HEK293 (cell line): ENCODE measurements at regions not wholly inside any gene's neighbourhood (a gene's known extent, or its start where the extent isn't known, plus 50 kb on each side); places are given as distances from the start of the nearest gene placed in this dataset.

Experiments used
- CTCF ChIA-PET: fragments of 350-600 bp; formaldehyde crosslinking; extraction: SDS; loops from one replicate; lab custom pipeline; 2021; ENCODE audit warnings: antibody characterized with exemption; lab: Yijun Ruan, JAX
- POLR2A ChIA-PET: fragments of 300-600 bp; formaldehyde crosslinking; extraction: SDS; loops from one replicate; lab custom pipeline; 2020; ENCODE audit warnings: antibody characterized with exemption, inconsistent platforms; lab: Yijun Ruan, JAX
- H3K27ac ChIP-seq: fragments of 200-500 bp; sonication (Bioruptor generic); 2 replicates; pipeline ENCODE4 v1.5.1; 2014; ENCODE audit warnings: low read depth, low read length, control low read depth, inconsistent platforms; ENCODE audit errors: extremely low read depth
- H3K36me3 ChIP-seq, 2 experiments: fragments of 200-500 bp in 1 of 2; sonication (Bioruptor generic) in 1 of 2; 1 replicate in 1 of 2; 2 replicates in 1 of 2; pipeline ENCODE4 v1.5.1; 2014 to 2017; ENCODE audit warnings: inconsistent platforms in 2 of 2, low read length in 2 of 2; ENCODE audit not compliant: control insufficient read depth in 2 of 2, insufficient read depth in 1 of 2
- H3K4me1 ChIP-seq: fragments of 200-500 bp; sonication (Bioruptor generic); 2 replicates; pipeline ENCODE4 v1.5.1; 2014; ENCODE audit warnings: mild to moderate bottlenecking, low read length, inconsistent platforms; ENCODE audit not compliant: control insufficient read depth, insufficient read depth
- H3K4me3 ChIP-seq: 2 replicates; pipeline ENCODE4 v1.5.1; 2011; ENCODE audit warnings: low read depth, mild to moderate bottlenecking, control low read depth, low read length, moderate library complexity
- H3K9me3 ChIP-seq: fragments of 200-500 bp; sonication (Bioruptor generic); 2 replicates; pipeline ENCODE4 v1.5.1; 2014; ENCODE audit warnings: low read depth, low read length, inconsistent platforms; ENCODE audit not compliant: control insufficient read depth, insufficient read depth
- ELK4 ChIP-seq: IDR thresholded peaks from 2 replicates; pipeline ENCODE4 v1.6.1; 2011; ENCODE audit warnings: mild to moderate bottlenecking, low read depth, low read length, borderline replicate concordance
- KLF16 ChIP-seq: fragments of 450-650 bp; formaldehyde crosslinking; IDR thresholded peaks from 2 replicates; pipeline ENCODE4 v1.5.1; 2017; ENCODE audit warnings: missing biosample characterization, missing genetic modification characterization
- KLF7 ChIP-seq: fragments of 450-650 bp; formaldehyde crosslinking; IDR thresholded peaks from 2 replicates; pipeline ENCODE4 v1.5.1; 2016; ENCODE audit warnings: missing biosample characterization, missing genetic modification characterization, borderline replicate concordance
- KLF9 ChIP-seq: fragments of 450-650 bp; formaldehyde crosslinking; IDR thresholded peaks from 2 replicates; pipeline ENCODE4 v1.5.1; 2016; ENCODE audit warnings: missing biosample characterization, missing genetic modification characterization, low read depth
- OVOL3 ChIP-seq: fragments of 450-650 bp; formaldehyde crosslinking; IDR thresholded peaks from 2 replicates; pipeline ENCODE4 v1.5.1; 2016; ENCODE audit warnings: missing biosample characterization, missing genetic modification characterization
- SCRT2 ChIP-seq: fragments of 450-650 bp; formaldehyde crosslinking; IDR thresholded peaks from 2 replicates; pipeline ENCODE4 v1.5.1; 2016; ENCODE audit warnings: missing biosample characterization, missing genetic modification characterization
- SP2 ChIP-seq: fragments of 450-650 bp; formaldehyde crosslinking; IDR thresholded peaks from 2 replicates; pipeline ENCODE4 v1.5.1; 2016; ENCODE audit warnings: missing biosample characterization, missing genetic modification characterization
- ZBTB21 ChIP-seq: fragments of 450-650 bp; formaldehyde crosslinking; IDR thresholded peaks from 2 replicates; pipeline ENCODE4 v1.5.1; 2017; ENCODE audit warnings: missing biosample characterization, missing genetic modification characterization
- ZFP41 ChIP-seq: fragments of 450-650 bp; formaldehyde crosslinking; IDR thresholded peaks from 2 replicates; pipeline ENCODE4 v1.5.1; 2016; ENCODE audit warnings: missing biosample characterization, missing genetic modification characterization, borderline replicate concordance
- ZIC2 ChIP-seq: fragments of 450-650 bp; formaldehyde crosslinking; IDR thresholded peaks from 2 replicates; pipeline ENCODE4 v1.5.1; 2016; ENCODE audit warnings: missing biosample characterization, missing genetic modification characterization
- ZNF121 ChIP-seq: fragments of 450-650 bp; formaldehyde crosslinking; IDR thresholded peaks from 2 replicates; pipeline ENCODE4 v1.5.1; 2016; ENCODE audit warnings: missing biosample characterization, missing genetic modification characterization
- ZNF221 ChIP-seq: fragments of 450-650 bp; formaldehyde crosslinking; IDR thresholded peaks from 2 replicates; pipeline ENCODE4 v1.5.1; 2017; ENCODE audit warnings: missing biosample characterization, missing genetic modification characterization, borderline replicate concordance
- ZNF274 ChIP-seq, 2 experiments: fragments of 200-500 bp in 1 of 2; fragments of 450-650 bp in 1 of 2; sonication (Bioruptor generic) in 1 of 2; formaldehyde crosslinking in 1 of 2; IDR thresholded peaks; 2 replicates each; pipeline versions ENCODE4 v1.5.1 to v1.6.1; 2014 to 2016; ENCODE audit warnings: borderline replicate concordance in 1 of 2, inconsistent platforms in 1 of 2, low read length in 1 of 2, missing biosample characterization in 1 of 2, missing genetic modification characterization in 1 of 2
- ZNF324 ChIP-seq: fragments of 450-650 bp; formaldehyde crosslinking; IDR thresholded peaks from 2 replicates; pipeline ENCODE4 v1.5.1; 2016; ENCODE audit warnings: missing biosample characterization, missing genetic modification characterization
- ZNF341 ChIP-seq: fragments of 450-650 bp; formaldehyde crosslinking; IDR thresholded peaks from 2 replicates; pipeline ENCODE4; 2016; ENCODE audit warnings: low read depth, missing biosample characterization, missing genetic modification characterization
- ZNF350 ChIP-seq: fragments of 450-650 bp; formaldehyde crosslinking; IDR thresholded peaks from 2 replicates; pipeline ENCODE4 v1.5.0; 2017; ENCODE audit warnings: missing biosample characterization, mild to moderate bottlenecking, missing genetic modification characterization
- ZNF362 ChIP-seq: fragments of 450-650 bp; formaldehyde crosslinking; IDR thresholded peaks from 2 replicates; pipeline ENCODE4 v1.5.1; 2016; ENCODE audit warnings: missing biosample characterization, missing genetic modification characterization
- ZNF544 ChIP-seq: fragments of 450-650 bp; formaldehyde crosslinking; IDR thresholded peaks from 2 replicates; pipeline ENCODE4 v1.5.0; 2017; ENCODE audit warnings: missing biosample characterization, missing genetic modification characterization
- ZNF571 ChIP-seq: fragments of 450-650 bp; formaldehyde crosslinking; IDR thresholded peaks from 2 replicates; pipeline ENCODE4 v1.5.0; 2017; ENCODE audit warnings: missing biosample characterization, missing genetic modification characterization
- ZNF580 ChIP-seq: fragments of 450-650 bp; formaldehyde crosslinking; IDR thresholded peaks from 2 replicates; pipeline ENCODE4 v1.5.1; 2016; ENCODE audit warnings: missing biosample characterization, missing genetic modification characterization
- ZNF596 ChIP-seq: fragments of 450-650 bp; IDR thresholded peaks from 2 replicates; pipeline ENCODE4 v1.5.0; 2018; ENCODE audit warnings: missing biosample characterization, mild to moderate bottlenecking, missing genetic modification characterization, moderate library complexity
- ZNF785 ChIP-seq: fragments of 450-650 bp; formaldehyde crosslinking; IDR thresholded peaks from 2 replicates; pipeline ENCODE4 v1.5.1; 2016; ENCODE audit warnings: missing biosample characterization, missing genetic modification characterization
- TF ChIP-seq, protein P1 (sequence below): fragments of 450-650 bp; formaldehyde crosslinking; conservative IDR thresholded peaks from 2 replicates; pipeline ENCODE4 v1.5.1; 2016; ENCODE audit warnings: low read depth, missing biosample characterization, missing genetic modification characterization

DNA sequence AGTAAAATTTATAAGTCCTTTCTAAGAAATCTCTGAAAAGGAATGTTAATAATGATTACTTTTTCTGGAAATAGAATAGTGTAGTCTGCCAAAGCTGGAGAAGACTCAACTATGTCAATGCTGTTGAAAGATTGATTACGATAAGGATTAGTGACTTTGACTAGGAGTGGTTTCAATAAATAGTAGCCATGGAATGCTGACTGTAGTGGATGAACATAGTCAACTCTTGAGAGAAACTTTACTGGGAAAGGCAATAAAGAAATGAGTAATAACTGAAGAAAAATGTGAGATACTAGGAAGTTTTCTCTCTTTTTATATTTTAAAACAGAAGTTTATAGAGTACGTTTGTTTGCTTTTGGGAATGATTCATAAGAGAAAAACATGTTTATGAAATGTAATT is 105.0 kb upstream of the CDK13 start:
- POLR2A ChIA-PET: no interaction called here
- H3K27ac ChIP-seq: no peak overlapping the region

GRCh38 chr7:39847227-39847626 is 102.8 kb upstream of the CDK13 start:
- ChIA-PET CTCF (interaction anchor here (1.0 kb wide), 1 partner anchor 267 kb away, joined by 3 read pairs; no protein-coding TSS in a partner anchor), POLR2A (interaction anchor here (1.0 kb wide), 1 partner anchor 267 kb away, joined by 4 read pairs; no protein-coding TSS in a partner anchor)
- H3K9me3 ChIP-seq: no peaks in the 10 kb centered on the region
- TF ChIP-seq ZBTB21 (tag by site-specific recombination) (no peak), ZIC2 (no peak), SP2 (tag by site-specific recombination) (no peak), ZNF785 (tag by site-specific recombination) (no peak), ZNF571 (tag by site-specific recombination) (no peak), ZNF121 (tag by site-specific recombination) (no peak), ZNF544 (tag by site-specific recombination) (no peak)
- TF ChIP-seq, protein P1, sequence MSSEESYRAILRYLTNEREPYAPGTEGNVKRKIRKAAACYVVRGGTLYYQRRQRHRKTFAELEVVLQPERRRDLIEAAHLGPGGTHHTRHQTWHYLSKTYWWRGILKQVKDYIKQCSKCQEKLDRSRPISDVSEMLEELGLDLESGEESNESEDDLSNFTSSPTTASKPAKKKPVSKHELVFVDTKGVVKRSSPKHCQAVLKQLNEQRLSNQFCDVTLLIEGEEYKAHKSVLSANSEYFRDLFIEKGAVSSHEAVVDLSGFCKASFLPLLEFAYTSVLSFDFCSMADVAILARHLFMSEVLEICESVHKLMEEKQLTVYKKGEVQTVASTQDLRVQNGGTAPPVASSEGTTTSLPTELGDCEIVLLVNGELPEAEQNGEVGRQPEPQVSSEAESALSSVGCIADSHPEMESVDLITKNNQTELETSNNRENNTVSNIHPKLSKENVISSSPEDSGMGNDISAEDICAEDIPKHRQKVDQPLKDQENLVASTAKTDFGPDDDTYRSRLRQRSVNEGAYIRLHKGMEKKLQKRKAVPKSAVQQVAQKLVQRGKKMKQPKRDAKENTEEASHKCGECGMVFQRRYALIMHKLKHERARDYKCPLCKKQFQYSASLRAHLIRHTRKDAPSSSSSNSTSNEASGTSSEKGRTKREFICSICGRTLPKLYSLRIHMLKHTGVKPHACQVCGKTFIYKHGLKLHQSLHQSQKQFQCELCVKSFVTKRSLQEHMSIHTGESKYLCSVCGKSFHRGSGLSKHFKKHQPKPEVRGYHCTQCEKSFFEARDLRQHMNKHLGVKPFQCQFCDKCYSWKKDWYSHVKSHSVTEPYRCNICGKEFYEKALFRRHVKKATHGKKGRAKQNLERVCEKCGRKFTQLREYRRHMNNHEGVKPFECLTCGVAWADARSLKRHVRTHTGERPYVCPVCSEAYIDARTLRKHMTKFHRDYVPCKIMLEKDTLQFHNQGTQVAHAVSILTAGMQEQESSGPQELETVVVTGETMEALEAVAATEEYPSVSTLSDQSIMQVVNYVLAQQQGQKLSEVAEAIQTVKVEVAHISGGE (tag by site-specific recombination): no peak
- no peaks in the 10 kb centered on the region for H3K4me1 ChIP-seq
- no peak overlapping the region for H3K27ac ChIP-seq
- no peaks in the 10 kb centered on the region for H3K36me3 ChIP-seq
- no peak overlapping the region for H3K4me3 ChIP-seq

More for the DNA sequence above, 105.0 kb upstream of the CDK13 start:
- no peaks in the 10 kb centered on the region for H3K4me1 ChIP-seq
- no peak overlapping the region for H3K4me3 ChIP-seq
- no peaks in the 10 kb centered on the region for H3K36me3 ChIP-seq
- TF ChIP-seq ZNF221 (tag by site-specific recombination) (no peak), OVOL3 (tag by site-specific recombination) (no peak), ZNF350 (tag by site-specific recombination) (no peak), ZNF596 (tag by site-specific recombination) (no peak), SCRT2 (tag by site-specific recombination) (no peak), ZNF274 (IDR thresholded peaks at IDR 0.05; ENCODE audit: low read length) (no peak), ZNF274 (tag by site-specific recombination; IDR thresholded peaks at IDR 0.05; ENCODE audit: borderline replicate concordance) (no peak), ZNF362 (no peak), ZBTB21 (tag by site-specific recombination) (no peak), ZNF580 (tag by site-specific recombination) (no peak), KLF16 (no peak), ZNF341 (tag by site-specific recombination) (no peak), ZNF324 (tag by site-specific recombination) (no peak), KLF9 (tag by site-specific recombination) (no peak), KLF7 (tag by site-specific recombination) (no peak), ZFP41 (no peak), ELK4 (no peak), ZNF121 (tag by site-specific recombination) (no peak)
- TF ChIP-seq, protein P1 (tag by site-specific recombination): no peak
- CTCF ChIA-PET: interaction anchor here (0.6 kb wide), 1 partner anchor 186 kb away, joined by 3 read pairs; no protein-coding TSS in a partner anchor
- H3K9me3 ChIP-seq: no peaks in the 10 kb centered on the region
